K562 (cell line): ENCODE measurements at regions not wholly inside any gene's neighbourhood (a gene's known extent, or its start where the extent isn't known, plus 50 kb on each side); places are given as distances from the start of the nearest gene placed in this dataset.

Experiments
- ATAC-seq: fragments of 200-7000 bp; cut with Tn5 transposase; 3 replicates; pipeline ENCODE4 v1.9.1; 2020; ENCODE audit warnings: moderate library complexity
- BruUV-seq: library from RNA; stranded (reverse); fragments of 400-500 nt; replicated peaks from 2 replicates; lab custom pipeline; 2021; lab: Mats Ljungman, UMichigan
- CTCF ChIA-PET: fragments of 300-600 bp; formaldehyde crosslinking; extraction: SDS; loops from one replicate; lab custom pipeline; 2021; ENCODE audit warnings: low intra/inter-chr PET ratio; lab: Yijun Ruan, JAX
- POLR2A ChIA-PET: fragments of 300-600, 350-650 bp; sonication (Branson Sonifier 250); formaldehyde crosslinking; extraction: SDS; loops from one replicate; lab custom pipeline; 2021; ENCODE audit warnings: antibody characterized with exemption, inconsistent platforms; lab: Yijun Ruan, JAX
- DNase-seq, 4 experiments: peaks; one replicate each; pipeline versions ENCODE4 v3.0.0 to v3.0.0-alpha.2; 2011 to 2018; ENCODE audit warnings: low spot score in 3 of 4, mixed read lengths in 3 of 4; ENCODE audit errors: extremely low read depth in 1 of 4
- FAIRE-seq: peaks from 2 replicates; lab custom pipeline; 2011; peaks lifted over from hg19 to GRCh38; lab: Jason Lieb, UNC
- H2AFZ ChIP-seq: 2 replicates; pipeline ENCODE4 v1.6.0; 2011; ENCODE audit warnings: low read depth, low read length, control low read depth, inconsistent platforms
- H3K27ac ChIP-seq: fragments of 200-600 bp; 3 replicates; pipeline ENCODE4 v1.8.0; 2011; ENCODE audit warnings: low read depth, mild to moderate bottlenecking, control low read depth, inconsistent platforms, low read length, moderate library complexity, mixed read lengths; ENCODE audit errors: extremely low read depth
- H3K27me3 ChIP-seq, 2 experiments: fragments of 300-600 bp in 1 of 2; 2 replicates in 1 of 2; 3 replicates in 1 of 2; pipeline versions ENCODE4 v1.6.0 to v1.8.0; 2011; ENCODE audit warnings: inconsistent platforms in 2 of 2, low read length in 2 of 2, mild to moderate bottlenecking in 1 of 2, mixed read lengths in 1 of 2, moderate library complexity in 1 of 2; ENCODE audit not compliant: control insufficient read depth in 2 of 2, insufficient read depth in 2 of 2
- H3K36me3 ChIP-seq: fragments of 300-600 bp; 3 replicates; pipeline ENCODE4 v1.8.0; 2011; ENCODE audit warnings: mild to moderate bottlenecking, low read length, inconsistent platforms; ENCODE audit not compliant: control insufficient read depth, insufficient read depth
- H3K4me1 ChIP-seq, 2 experiments: fragments of 200-600 bp in 1 of 2; replicated peaks in 1 of 2; 2 replicates in 1 of 2; 3 replicates in 1 of 2; pipeline versions ENCODE4 v1.5.1 to v1.8.0; 2011; ENCODE audit warnings: inconsistent platforms in 2 of 2, low read length in 2 of 2, mild to moderate bottlenecking in 1 of 2, mixed read lengths in 1 of 2, moderate library complexity in 1 of 2; ENCODE audit not compliant: control insufficient read depth in 2 of 2, insufficient read depth in 2 of 2
- H3K4me2 ChIP-seq: 2 replicates; pipeline ENCODE4 v1.6.1; 2011; ENCODE audit warnings: low read length, control low read depth, inconsistent platforms, mixed read lengths; ENCODE audit not compliant: insufficient read depth
- H3K4me3 ChIP-seq: fragments of 200-600 bp; sonication (generic), shearing (Covaris generic); 2 replicates; pipeline ENCODE4 v1.5.1; 2016; ENCODE audit warnings: control low read depth, inconsistent platforms
- H3K79me2 ChIP-seq: fragments of 200-600 bp; 3 replicates; pipeline ENCODE4 v1.8.0; 2011; ENCODE audit warnings: low read length, inconsistent platforms; ENCODE audit not compliant: control insufficient read depth, insufficient read depth
- H3K9ac ChIP-seq, 2 experiments: 2 replicates each; pipeline versions ENCODE4 v1.6.0 to v1.6.1; 2011; ENCODE audit warnings: low read depth in 2 of 2, low read length in 2 of 2, control low read depth in 1 of 2, inconsistent platforms in 1 of 2, mild to moderate bottlenecking in 1 of 2, mixed read lengths in 1 of 2; ENCODE audit not compliant: insufficient read depth in 1 of 2
- H3K9me1 ChIP-seq: one replicate; pipeline ENCODE4 v1.6.0; 2011; ENCODE audit warnings: inconsistent platforms, mild to moderate bottlenecking, low read length, moderate library complexity; ENCODE audit not compliant: control insufficient read depth, insufficient read depth
- H3K9me3 ChIP-seq: replicated peaks from 2 replicates; pipeline ENCODE4 v1.5.1; 2011; ENCODE audit warnings: low read depth, low read length, inconsistent platforms; ENCODE audit not compliant: control insufficient read depth, insufficient read depth
- H4K20me1 ChIP-seq: replicated peaks from 2 replicates; pipeline ENCODE4 v1.6.1; 2011; ENCODE audit warnings: low read length, inconsistent platforms, mixed read lengths; ENCODE audit not compliant: control insufficient read depth, insufficient read depth
- ATF6 ChIP-seq: sonication (generic); formaldehyde crosslinking; IDR thresholded peaks from 2 replicates; pipeline ENCODE4 v1.4.0; 2020; ENCODE audit warnings: mild to moderate bottlenecking, missing genetic modification reagents
- BRCA1 ChIP-seq, 2 experiments: fragments of 450-650 bp in 1 of 2; sonication (generic) in 1 of 2; formaldehyde crosslinking in 1 of 2; IDR thresholded peaks; 2 replicates each; pipeline versions ENCODE4 v1.5.0 to v1.6.1; 2017 to 2020; ENCODE audit warnings: mild to moderate bottlenecking in 1 of 2, missing genetic modification reagents in 1 of 2
- DACH1 ChIP-seq: fragments of 450-650 bp; IDR thresholded peaks from 2 replicates; pipeline ENCODE4 v1.6.1; 2018; ENCODE audit not compliant: partially characterized antibody
- DPF2 ChIP-seq: fragments of 450-650 bp; IDR thresholded peaks from 2 replicates; pipeline ENCODE4 v1.6.1; 2016
- HES1 ChIP-seq: fragments of 450-650 bp; IDR thresholded peaks from 2 replicates; pipeline ENCODE4 v1.6.1; 2016; ENCODE audit warnings: low read depth, mild to moderate bottlenecking, moderate library complexity
- HNRNPH1 ChIP-seq: fragments of 200-400 bp; formaldehyde crosslinking; optimal IDR thresholded peaks from 2 replicates; pipeline ENCODE3; 2017; ENCODE audit warnings: low read depth, mild to moderate bottlenecking, low read length, moderate library complexity
- MTA3 ChIP-seq: fragments of 450-650 bp; formaldehyde crosslinking; IDR thresholded peaks from 2 replicates; pipeline ENCODE4 v1.6.1; 2017; ENCODE audit warnings: mild to moderate bottlenecking, borderline replicate concordance
- NCOA1 ChIP-seq: fragments of 450-650 bp; IDR thresholded peaks from 2 replicates; pipeline ENCODE4 v1.6.1; 2016; ENCODE audit warnings: low read depth
- PURB ChIP-seq: sonication (generic); formaldehyde crosslinking; IDR thresholded peaks from 2 replicates; pipeline ENCODE4 v1.9.0; 2021; ENCODE audit warnings: low read depth, mild to moderate bottlenecking, missing genetic modification reagents
- STAT5B ChIP-seq: fragments of 250-450 bp; sonication (Bioruptor Pico); IDR thresholded peaks from 2 replicates; pipeline ENCODE4 v1.8.0; 2021; ENCODE audit warnings: mild to moderate bottlenecking, inconsistent platforms
- TOE1 ChIP-seq, 2 experiments: fragments of 450-650 bp in 1 of 2; sonication (generic) in 1 of 2; formaldehyde crosslinking in 1 of 2; IDR thresholded peaks; 2 replicates each; pipeline versions ENCODE4 v1.7.1 to v1.8.0; 2016 to 2022; ENCODE audit warnings: borderline replicate concordance in 2 of 2, mild to moderate bottlenecking in 2 of 2, antibody characterized with exemption in 1 of 2, inconsistent platforms in 1 of 2, low read depth in 1 of 2, missing genetic modification reagents in 1 of 2, moderate library complexity in 1 of 2
- ZC3H4 ChIP-seq: sonication (generic); formaldehyde crosslinking; IDR thresholded peaks from 2 replicates; pipeline ENCODE4 v1.9.0; 2021; ENCODE audit warnings: missing genetic modification reagents, borderline replicate concordance
- ZNF143 ChIP-seq: sonication (generic); formaldehyde crosslinking; IDR thresholded peaks from 2 replicates; pipeline ENCODE4 v1.9.0; 2022; ENCODE audit warnings: mild to moderate bottlenecking, missing genetic modification reagents
- ZNF778 ChIP-seq: fragments of 450-650 bp; formaldehyde crosslinking; IDR thresholded peaks from 2 replicates; pipeline ENCODE4 v1.4.0; 2020; ENCODE audit warnings: mild to moderate bottlenecking, moderate library complexity
- WGBS: fragments of 100-300 bp; shearing (Covaris generic); methylation state at CpG from one replicate; pipeline ENCODE4 v1.1.6; 2016; ENCODE audit warnings: low coverage, mixed read lengths; ENCODE audit not compliant: insufficient coverage; ENCODE audit errors: missing lambda C conversion rate; 5-methylcytosine and 5-hydroxymethylcytosine counted together
- in situ Hi-C: fragments of 300-500 bp; cut with MboI; formaldehyde crosslinking; loops from 4 replicates; pipeline ENCODE4 v1.15.0; 2018; ENCODE audit warnings: inconsistent platforms, mixed read lengths
- intact Hi-C: fragments of 100-400 bp; cut with micrococcal nuclease; formaldehyde crosslinking; loops from 2 replicates; pipeline ENCODE4 v1.14.2; 2022
- TF ChIP-seq, protein P1 (sequence below): IDR thresholded peaks from 2 replicates; pipeline ENCODE4 v1.6.1; 2012; ENCODE audit warnings: low read depth, low read length, improper control_type of control experiment, borderline replicate concordance

DNA sequence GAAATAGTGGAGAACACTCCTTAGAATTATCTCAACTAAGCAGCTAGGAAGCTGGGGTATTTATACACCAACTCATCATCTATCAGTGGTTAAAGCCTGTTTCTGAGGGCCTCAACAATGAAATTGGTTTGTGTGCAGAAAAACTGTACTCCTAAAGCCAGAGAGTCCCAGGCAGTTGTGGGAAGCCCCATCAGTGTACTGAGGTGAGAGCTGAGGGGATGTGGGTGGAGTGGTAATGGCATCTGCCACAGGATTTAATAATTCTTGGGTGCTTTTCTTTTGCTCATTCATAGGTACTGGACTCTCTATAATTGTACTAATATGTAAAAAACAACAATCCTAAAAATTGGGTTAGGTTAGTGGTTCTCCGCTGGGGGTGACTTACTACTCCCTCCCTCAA, 267.5 kb downstream of the PTEN start (continued):
- no peak for TF ChIP-seq HES1
- TF ChIP-seq ZNF778 (CRISPR knock-in tag), result no peak
- TF ChIP-seq PURB (CRISPR knock-in tag), result no peak
- TF ChIP-seq TOE1 (IDR thresholded peaks at IDR 0.05; ENCODE audit: borderline replicate concordance), result no peak
- no peak for TF ChIP-seq TOE1 (CRISPR knock-in tag; IDR thresholded peaks at IDR 0.05; ENCODE audit: borderline replicate concordance, low read depth)
- TF ChIP-seq ZC3H4 (CRISPR knock-in tag), result no peak
- TF ChIP-seq DACH1, result no peak

GRCh38 chr10:88131511-88132139, 268.2 kb downstream of the PTEN start:
- no peak for DNase-seq
- ChIA-PET CTCF (no interaction called here), POLR2A (interaction anchor here (0.7 kb wide), 1 partner anchor 1448 kb away, joined by 3 read pairs; no protein-coding TSS in a partner anchor)
- FAIRE-seq, result no peak
- Histone ChIP-seq H3K9ac (no peak overlapping the region), H3K27me3 (no peaks in the 10 kb centered on the region), H3K4me3 (no peak overlapping the region), H3K4me1 (no peaks in the 10 kb centered on the region), H3K9me3 (no peaks in the 10 kb centered on the region)
- no TSS peak for BruUV-seq
- TF ChIP-seq, protein P1, sequence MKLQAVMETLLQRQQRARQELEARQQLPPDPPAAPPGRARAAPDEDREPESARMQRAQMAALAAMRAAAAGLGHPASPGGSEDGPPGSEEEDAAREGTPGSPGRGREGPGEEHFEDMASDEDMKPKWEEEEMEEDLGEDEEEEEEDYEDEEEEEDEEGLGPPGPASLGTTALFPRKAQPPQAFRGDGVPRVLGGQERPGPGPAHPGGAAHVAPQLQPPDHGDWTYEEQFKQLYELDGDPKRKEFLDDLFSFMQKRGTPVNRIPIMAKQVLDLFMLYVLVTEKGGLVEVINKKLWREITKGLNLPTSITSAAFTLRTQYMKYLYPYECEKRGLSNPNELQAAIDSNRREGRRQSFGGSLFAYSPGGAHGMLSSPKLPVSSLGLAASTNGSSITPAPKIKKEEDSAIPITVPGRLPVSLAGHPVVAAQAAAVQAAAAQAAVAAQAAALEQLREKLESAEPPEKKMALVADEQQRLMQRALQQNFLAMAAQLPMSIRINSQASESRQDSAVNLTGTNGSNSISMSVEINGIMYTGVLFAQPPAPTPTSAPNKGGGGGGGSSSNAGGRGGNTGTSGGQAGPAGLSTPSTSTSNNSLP, result no peak
- TF ChIP-seq MTA3, result no peak
- TF ChIP-seq BRCA1 (IDR thresholded peaks at IDR 0.05), result no peak
- no peak for TF ChIP-seq BRCA1 (CRISPR knock-in tag; IDR thresholded peaks at IDR 0.05)
- TF ChIP-seq HNRNPH1, result no peak
- TF ChIP-seq ZNF143 (CRISPR knock-in tag), result no peak
- TF ChIP-seq DPF2, result no peak
- TF ChIP-seq NCOA1, result no peak
- no peak for TF ChIP-seq STAT5B (CRISPR knock-in tag)
- no peak for TF ChIP-seq ATF6
- TF ChIP-seq, all 486 proteins: peak for 0
- no peak for ATAC-seq
- no peak overlapping the region for H3K27ac ChIP-seq
- H3K4me2 ChIP-seq, result no peak overlapping the region
- in situ Hi-C loops, result no loop called here
- no peaks in the 10 kb centered on the region for H3K36me3 ChIP-seq
- WGBS, result 3% methylated on average over 7 of the region's 7 CpGs
- H3K9me1 ChIP-seq, result no peaks in the 10 kb centered on the region
- no peaks in the 10 kb centered on the region for H4K20me1 ChIP-seq
- no peak overlapping the region for H2AFZ ChIP-seq
- no peaks in the 10 kb centered on the region for H3K79me2 ChIP-seq
- intact Hi-C loops, result no loop called here
